ENCODE measurements at regions not wholly inside any gene's neighbourhood (a gene's known extent, or its start where the extent isn't known, plus 50 kb on each side); places are given as distances from the start of the nearest gene placed in this dataset.
A peak's percentile ranks its signal among the peaks of the same experiment; 100 is the strongest.
"Not testable (repeated sequence)": the region's sequence is repeated elsewhere in the genome, so short reads cannot be mapped to it uniquely, and the experiment has no call there.

DNA sequence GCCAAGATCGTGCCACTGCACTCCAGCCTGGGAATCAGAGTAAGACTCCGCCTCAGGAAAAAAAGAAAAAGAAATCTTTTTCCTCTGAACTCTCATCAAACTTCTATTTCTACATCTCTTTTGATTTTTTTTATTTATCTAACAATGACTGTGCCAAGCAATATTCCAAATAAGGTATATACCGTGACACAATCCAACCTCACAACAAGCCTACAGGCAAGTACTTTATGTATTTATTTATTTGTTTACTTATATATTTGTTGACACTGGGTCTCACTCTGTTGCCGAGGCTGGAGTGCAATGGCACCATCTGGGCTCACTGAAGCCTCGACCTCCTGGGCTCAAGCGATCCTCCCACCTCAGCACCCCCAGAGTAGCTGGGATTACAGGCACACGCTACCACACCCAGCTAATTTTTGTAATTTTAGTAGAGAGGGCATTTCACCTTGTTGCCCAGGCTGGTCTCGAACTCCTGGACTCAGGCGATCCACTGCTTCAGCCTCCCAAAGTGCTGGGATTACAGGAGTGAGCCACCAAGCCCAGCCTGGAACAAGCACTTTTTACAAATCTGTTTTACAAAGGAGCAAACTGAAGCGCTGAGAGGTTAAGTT is 94.9 kb upstream of the CHD2 start:
- DNase-seq, result no peak

DNA sequence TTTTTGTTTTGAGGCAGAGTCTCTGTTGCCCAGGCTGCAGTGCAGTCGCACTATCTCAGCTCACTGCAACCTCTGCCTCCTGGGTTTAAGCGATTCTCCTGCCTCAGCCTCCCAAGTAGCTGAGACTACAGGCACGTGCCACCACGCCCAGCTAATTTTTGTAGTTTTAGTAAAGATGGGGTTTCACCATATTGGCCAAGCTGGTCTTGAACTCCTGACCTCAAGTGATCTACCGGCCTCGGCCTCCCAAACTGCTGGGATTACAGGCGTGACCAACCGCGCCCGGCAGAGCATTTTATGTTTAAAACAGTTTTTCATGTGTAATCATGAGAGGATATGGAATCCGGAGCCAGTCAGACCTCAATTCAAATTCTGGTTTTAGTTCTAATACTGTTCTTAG is 94.0 kb upstream of the CHD2 start:
- DNase-seq, result not testable (repeated sequence)

DNA sequence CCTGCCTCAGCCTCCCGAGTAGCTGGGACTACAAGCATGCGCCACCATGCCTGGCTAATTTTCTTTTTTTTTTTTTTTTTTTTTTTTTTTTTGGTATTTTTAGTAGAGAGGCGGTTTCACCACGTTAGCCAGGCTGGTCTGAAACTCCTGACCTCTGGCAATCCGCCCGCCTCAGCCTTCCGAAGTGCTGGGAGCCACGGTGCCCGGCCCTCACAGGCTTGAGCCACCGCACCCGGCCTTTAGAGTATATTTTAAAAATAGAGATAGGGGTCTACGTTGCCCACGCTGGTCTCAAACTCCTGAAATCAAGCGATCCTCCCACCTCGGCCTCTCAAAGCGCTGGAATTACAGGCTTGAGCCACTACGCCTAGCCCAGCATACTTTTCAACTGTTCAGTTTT is 93.4 kb upstream of the CHD2 start:
- no peak for DNase-seq

DNA sequence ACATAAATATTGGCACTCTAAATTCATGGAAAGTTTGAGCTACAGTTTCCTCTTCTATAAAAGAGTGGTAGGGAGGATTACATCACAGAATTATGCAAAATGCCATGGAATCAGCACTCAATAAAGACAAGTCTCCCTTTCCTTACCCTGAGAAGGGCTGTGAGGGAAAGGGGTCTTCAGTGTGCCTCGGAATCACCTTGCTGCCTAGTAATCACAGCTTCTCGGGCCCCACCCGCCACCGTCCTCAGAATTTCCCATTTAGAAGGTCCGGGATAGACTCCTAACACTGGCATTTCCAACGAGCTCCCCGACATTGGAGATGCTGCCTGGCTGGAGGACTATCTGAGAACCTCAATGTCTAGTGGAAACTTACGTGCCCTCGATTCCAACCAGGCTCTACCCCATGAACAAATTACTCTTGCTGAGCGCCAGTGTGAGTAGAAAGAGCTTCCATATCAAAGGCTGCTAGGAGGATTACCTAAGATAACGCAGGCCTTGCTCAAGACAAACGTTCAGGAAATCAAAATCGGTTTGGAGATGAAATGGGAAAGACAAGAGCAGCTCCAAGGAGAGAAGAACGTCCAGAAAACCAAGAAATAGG is 92.1 kb upstream of the CHD2 start:
- no peak for DNase-seq

DNA sequence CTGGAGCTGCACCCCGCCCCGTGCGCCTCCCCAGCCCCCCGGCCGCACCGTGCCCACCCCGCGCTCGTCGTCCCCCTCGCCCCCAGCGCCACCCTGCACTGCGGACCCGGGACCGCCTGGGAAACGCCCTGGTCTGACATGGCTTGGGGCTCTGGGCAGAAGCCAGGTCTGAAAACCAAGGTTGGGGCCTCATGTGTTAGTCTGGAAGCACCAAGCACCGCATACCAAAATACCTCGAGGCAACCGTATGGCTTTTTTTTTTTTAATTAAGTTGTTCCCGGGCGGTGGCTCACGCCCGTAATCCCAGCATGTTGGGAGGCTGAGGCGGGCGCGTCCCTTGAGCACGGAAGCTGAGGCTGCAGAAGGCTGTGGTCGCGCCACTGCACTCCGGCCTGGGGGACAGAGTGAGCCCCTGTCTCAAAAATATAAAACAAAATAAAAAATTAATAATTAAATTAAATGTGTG is 91.5 kb upstream of the CHD2 start:
- DNase-seq, result no peak

DNA sequence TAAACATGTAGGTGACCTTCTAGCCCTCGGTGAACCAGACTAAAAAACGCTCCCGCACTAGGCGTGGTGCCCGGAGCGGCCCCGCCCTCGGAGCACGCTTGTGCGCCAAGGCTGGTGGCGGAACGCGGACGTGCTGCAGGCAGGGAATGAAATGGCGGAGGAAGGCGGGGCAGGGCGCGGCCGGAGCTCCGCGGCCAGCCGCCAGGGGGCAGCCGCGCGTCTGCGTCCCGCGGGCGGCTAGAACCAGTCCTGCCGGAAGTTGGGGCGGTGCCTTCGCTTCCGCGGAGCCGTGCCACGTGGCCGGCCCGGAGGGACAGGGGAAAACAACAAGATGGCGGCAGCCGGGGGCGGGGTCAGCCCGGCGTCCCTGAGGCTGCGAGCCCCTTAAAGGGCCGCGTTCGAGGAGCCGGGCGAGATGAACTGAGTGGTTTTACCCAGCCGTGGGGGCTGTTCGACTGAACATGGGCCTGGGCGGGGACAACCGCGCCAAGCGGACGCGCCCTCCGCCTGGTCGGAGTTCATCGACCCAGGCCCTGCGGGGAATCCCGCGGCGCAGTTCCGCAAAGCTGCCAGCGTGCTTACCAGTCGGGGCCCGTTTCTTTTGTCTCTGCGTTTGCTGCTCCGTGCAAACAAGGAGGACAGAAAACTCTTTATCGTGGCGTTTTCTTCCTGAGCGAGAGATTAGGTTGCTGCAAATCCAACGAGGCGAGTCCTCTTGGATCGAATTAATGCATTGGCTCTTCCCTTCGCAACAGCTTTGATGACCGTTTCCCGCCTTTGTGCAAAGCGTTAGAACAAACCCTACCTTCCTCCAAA is 90.9 kb upstream of the CHD2 start:
- DNase-seq, result peak; percentile 90

DNA sequence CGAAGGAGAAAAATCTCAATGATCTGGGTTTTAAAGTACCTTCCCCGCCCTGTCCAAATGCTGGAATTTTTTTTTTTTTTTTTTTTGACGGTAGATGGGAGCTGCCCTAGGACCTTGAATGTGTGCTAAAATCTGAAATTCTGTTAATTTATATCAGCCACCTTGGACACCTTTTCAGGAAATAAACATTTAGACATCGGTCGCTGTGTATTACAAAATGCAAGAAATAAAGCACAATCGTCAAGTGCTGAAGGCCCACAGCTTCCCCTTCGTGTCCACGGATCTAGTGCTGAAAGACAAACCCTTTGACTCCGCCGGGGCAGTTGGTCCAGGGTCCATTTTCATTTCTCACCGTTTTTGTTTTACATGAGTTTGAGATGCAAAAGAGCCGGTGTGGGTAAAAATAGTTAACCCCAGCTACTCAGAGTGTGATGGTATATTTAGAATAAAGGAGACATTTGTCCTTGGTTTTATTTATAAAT is 90.2 kb upstream of the CHD2 start:
- peak; percentile 51 for DNase-seq

DNA sequence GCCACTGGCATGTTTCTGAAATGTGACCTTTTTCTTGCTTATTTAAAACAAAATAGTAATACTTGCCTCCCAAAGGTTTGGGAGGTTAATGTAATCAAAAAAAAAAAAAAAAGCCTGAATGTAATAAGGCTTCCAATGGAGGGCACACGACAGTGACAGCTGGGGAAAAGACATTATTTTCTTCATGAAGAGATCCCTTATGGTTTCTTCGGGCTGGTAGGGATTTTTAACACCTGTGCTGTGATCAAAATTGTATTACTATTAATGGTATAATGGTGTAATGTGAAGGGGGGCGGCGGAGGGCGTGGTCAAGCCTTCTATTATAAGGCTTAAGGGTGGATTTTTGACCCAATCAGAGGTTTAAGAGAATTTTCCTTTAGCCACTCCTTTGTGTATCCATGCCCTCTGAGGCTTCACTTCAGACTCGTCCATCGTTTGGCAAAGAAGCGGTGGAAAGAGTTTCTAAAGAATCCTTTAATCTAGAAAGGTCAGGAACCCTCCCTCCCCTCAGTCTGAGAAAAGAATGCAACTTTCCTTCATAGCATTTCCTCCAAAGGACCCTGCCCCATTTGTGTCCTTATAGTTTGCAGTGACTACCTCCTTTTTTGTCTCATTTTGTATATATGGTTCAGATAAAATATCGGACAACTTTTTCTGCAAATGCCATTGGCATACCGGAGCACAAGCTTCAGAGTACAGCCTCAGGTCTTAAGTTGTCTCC is 89.5 kb upstream of the CHD2 start:
- peak; percentile 80 for DNase-seq

DNA sequence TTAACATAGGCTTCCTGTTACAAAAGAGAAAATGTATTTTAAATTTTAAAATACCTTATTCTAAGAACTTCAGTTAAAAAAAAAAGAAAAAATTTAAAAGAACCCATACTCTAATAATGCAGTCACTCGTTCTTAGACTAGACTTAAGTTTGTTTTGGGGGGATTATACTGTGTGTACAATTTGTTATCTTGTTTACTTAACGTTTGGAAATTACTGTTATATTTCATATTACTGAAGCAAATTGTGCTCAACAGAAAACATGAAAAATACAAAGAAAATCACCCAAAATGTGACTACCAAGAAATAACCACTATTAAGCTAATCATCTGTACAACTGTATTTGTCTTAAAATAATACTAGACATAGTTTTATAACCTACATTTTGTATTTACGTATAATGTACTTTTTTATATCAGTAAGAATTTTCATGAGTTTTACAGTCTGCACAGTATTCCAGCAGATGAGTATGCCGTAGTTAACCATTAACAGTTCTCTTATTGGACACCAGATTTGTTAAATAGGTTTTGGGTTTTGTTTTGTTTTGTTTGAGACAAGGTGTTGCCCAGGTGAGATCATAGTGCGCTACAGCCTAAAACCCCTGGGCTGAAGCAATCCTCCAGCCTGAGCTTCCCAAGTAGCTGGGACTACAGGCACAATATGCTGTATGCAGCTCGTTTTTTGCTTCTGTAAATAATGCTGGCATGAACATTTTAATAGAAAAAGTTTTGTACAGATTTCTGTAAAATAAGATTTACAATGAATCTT is 88.8 kb upstream of the CHD2 start:
- DNase-seq, result no peak

DNA sequence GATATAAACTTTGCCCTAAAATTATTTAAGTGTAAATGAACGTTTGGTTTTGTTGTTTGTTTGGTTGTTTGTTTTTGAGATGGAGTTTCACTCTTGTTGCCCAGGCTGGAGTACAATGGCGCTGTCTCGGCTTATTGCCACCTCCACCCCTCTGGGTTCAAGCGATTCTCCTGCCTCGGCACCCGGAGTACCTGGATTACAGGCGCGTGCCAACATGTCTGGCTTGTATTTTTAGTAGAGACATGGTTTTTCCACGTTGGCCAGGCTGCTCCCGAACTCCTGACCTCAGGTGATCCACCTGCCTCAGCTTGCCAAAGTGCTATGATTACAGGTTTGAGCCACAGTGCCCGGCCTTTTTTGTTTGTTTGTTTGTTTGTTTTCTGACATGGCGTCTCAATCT is 87.9 kb upstream of the CHD2 start:
- no peak for DNase-seq

DNA sequence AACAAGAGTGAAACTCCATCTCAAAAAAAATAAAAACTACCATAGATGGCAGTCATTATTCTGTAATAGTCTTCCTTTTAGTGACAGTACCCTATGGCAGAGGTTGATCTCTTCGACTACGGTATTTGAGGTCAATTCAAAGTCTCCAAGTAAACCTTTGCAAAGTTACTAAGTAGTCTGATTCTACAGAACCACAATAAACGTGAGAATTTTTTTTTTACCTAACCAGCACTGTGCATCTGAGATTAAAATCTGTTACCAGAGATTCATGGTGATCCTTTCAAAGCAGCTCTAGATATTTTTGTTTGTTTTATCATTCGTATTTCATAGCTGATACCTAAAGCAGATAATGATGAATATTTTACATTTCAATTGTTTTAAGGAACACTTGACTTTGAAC is 86.6 kb upstream of the CHD2 start:
- no peak for DNase-seq

DNA sequence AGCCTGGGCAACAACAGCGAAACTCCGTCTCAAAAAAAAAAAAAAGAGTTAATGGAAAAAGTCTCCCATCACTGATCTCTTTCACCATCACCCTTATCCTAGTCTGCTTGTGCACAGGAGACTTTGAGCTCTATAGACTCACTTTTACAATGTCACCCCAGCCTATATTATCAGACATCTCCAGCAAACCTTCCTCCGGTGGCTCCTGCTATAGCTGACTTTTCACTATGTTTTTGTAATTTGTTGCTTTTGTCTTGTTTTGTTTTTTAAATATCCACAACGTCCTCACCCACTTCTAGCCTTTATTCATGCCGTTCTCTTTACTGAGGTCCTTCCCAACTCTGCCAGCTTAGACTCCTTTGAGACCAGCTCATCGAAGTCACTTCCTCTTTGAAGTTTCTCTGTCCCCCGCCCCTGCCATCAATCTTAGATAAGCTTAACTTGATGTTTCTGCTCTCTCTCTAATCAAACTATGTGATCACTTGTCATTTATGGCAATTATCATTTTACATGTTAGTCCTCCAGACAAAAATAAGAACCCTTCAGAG is 82.7 kb upstream of the CHD2 start:
- DNase-seq, result no peak

DNA sequence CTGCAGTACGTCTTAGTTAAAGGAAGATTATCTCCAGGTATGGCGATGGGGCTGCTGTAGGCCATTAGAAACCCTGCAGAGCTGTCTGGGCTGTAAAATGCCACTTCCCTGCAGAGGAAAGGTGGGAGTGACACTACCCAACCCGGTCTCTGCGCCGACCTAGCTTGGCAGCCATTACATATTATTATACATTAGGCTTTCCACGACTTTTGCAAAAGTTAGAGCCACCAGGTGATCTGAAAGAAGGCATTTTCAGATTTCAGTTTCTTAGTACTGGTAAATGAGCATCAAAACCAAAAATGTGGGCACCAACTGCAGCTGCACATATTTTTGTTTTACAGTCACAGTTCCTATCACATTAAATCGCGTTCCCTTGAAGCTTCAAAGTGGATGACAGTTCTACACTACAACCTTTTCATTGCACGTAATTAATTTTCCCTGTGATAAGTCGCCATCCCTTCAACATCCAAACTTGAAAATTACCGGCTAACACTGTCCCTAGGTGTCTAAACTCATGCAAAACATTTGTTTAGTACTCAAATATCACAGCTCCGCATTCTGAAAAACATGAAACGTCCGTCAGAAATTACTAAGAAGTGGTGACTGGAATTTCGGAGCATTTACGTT is 81.4 kb upstream of the CHD2 start:
- DNase-seq, result no peak

DNA sequence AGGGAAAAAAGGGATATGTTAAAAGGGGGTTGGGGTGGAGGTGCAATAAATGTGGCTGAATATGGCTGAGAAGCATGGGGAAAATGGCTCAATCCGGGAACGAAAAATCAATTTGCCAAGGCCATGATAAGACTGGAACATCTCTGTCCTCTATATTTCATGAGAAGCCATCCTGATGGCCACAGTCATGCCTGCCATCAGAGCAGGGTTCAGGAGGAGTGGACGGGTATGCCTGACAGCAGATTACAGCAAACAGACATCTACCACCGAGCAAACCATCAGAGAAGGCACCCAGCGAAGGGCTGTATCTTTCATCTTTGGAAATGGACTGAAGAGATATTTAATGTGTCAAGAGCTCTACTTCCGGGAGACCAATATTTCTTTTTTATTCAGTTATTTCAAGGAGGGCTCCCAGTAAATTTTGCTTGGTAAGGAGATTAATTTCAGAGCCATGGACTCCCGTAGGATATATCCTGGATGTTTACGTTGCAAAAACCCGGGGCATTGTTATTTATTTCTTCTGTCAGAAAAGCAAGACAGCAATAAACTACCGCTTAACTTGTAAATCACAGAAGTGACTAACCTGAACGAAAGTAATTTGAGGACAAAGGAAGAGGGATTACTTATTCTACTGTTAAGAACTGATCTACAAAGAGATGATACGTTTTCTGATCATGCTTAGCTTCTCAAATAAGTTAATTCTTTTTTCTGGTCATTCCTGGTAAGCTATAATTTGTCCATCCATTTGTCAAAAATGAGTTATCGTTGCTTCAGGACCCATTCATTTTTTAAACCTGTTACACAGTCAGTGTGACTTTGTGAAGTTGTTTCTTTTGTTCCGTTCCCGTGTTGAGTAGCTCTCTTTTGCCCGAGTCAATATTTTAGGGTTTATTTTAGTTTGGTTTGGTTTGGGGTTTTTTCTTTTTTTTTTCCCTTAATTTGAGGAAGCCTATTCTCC is 80.6 kb upstream of the CHD2 start:
- no peak for DNase-seq

DNA sequence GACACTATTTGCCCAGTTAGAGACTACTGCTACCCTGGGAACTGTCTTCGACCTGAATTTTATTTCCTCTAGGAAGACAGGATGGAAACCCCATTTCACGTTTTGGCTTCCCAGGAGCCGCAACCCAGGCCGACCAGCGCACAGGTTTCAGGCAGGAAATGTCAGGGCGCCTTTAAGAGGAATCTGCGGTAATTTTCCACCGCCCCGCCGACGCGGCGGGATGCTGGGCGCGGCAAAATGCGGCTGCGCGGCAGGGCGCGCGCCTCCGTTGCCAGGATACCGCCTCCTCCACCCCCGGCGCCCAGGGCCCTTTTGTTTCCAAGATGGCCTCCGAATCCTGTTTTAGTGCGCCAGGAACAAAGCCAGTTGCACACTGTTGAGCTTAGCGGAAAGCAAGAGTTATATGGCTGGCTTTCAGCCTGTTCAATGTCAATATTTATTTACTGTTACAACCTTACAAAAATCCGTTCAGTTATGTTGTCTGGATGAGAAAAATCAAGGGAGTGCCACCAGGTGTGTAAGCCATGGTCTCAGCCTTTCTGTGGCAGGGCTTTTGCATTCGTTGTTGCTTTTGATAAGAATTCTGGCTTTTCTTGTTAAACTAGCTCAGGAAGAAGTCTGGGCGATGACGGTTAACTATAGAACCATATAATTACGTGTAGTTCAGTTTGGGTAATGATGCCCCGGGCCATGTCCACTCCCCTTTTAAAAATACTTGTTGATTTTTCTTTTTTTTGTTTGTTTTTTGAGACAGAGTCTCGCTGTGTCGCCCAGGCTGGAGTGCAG is 79.7 kb upstream of the CHD2 start:
- DNase-seq, result peak; percentile 74

DNA sequence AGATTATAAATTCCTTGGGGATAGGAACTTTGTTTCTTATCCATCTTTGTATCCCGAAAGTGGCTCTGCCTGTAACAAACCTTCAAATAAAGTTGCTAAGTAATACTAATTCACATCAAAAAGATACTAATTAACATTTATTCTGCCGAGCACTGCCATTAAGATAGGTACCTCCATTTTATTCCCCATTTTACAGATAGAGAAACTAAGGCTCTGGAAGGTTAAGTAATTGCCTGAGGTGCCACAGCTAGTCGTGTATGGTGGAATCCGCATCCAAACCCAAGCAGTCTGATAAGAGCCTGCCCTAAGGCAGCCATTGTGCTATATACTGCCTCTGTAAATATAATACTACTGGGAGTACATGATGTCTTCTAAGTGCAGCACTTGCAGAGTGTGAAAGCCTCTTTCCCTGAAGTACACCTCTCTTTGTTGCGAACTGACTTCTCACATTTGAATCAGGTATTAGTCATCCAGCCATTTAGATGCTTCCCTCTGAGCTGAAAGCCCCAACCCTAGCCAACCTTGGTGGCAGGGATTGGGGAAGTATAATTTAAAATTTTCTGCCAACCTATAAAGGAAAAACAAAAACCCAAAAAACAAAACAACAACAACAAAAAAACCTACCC is 78.5 kb upstream of the CHD2 start:
- DNase-seq, result no peak

DNA sequence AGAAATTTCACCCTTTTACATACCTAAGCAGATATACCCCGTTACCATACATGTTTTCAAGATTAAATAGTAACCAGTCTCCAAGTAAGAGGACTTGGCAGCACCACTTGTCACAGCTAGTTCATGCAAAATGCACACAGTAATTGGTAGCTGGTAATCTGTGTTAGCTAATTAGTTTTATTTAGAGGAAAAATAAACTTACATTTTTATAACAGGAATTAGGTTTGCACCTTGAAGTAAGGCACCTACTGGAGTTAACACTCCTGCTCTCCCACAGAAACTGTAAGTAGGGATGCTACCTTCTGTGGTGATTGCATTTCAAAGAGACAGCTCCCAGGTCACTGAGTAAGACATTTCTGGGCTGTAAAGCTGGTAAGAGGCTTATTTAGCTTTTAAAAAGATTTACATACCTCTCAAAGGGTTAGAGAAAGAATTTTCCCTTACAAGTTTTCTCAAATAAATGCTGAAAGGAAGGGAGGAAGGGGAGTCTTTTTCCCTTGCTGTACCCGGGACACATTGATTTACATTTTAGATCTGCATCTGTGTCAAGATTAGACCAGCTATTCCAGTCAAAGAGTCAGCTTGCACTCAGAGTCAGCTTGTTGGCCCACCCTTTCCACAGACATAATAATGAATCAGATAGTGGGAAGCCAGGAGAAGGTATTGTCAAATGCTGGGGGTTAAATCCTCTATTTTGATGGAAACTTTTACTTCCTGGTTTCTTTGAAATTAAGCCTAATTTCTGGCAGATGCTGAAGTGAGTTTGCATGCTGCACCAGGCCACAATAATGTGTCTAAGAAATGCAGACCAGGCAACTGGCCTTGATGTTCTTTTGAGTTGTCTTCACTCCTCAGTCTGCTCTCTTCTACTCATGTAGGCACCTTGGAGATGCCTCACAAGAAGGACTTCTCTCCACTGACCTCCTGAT is 77.6 kb upstream of the CHD2 start:
- no peak for DNase-seq

DNA sequence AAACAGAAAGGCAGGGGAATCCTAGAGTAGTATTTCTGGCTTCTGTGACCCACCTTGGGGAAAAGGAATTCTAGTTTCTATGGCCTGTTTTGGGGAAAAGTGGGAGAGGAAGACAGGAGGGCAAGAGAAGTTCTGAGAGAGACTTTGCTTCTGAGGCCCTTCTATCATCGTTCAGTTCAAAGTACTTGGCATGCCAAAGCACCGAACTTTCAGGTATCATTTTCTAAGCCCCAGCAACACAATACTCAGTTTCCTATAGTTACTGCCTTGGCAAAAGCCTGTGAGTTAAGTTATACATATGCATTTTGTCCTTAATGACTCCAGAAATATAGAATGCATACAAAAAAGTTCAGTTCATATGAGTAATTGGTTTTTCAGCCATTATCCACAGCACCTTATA is 74.1 kb upstream of the CHD2 start:
- no peak for DNase-seq
